K562 (cell line): ENCODE measurements at regions not wholly inside any gene's neighbourhood (a gene's known extent, or its start where the extent isn't known, plus 50 kb on each side); places are given as distances from the start of the nearest gene placed in this dataset.

Experiments
- ARNT ChIP-seq, 2 experiments: fragments of 450-650 bp; IDR thresholded peaks; 2 replicates each; pipeline ENCODE4 v1.6.1; 2016; ENCODE audit warnings: mild to moderate bottlenecking in 1 of 2
- EP400 ChIP-seq: fragments of 450-650 bp; IDR thresholded peaks from 2 replicates; pipeline ENCODE4 v1.6.1; 2017; ENCODE audit warnings: antibody characterized with exemption, mild to moderate bottlenecking, moderate library complexity
- EZH2 ChIP-seq: IDR thresholded peaks from 2 replicates; pipeline ENCODE4 v1.6.1; 2012; ENCODE audit warnings: low read depth, mild to moderate bottlenecking, inconsistent platforms, low read length, borderline replicate concordance
- FOSL1 ChIP-seq: fragments of 200-800 bp; sonication (Bioruptor generic); conservative IDR thresholded peaks from 2 replicates; pipeline ENCODE4 v1.6.1; 2016; ENCODE audit warnings: missing genetic modification characterization, missing compliant biosample characterization
- HNRNPK ChIP-seq: fragments of 200-400 bp; formaldehyde crosslinking; IDR thresholded peaks from one replicate; pipeline ENCODE4 v1.6.1; 2018; ENCODE audit warnings: mild to moderate bottlenecking, low read depth, low read length; ENCODE audit not compliant: poor library complexity, severe bottlenecking
- ZNF644 ChIP-seq: fragments of 200-800 bp; sonication (Bioruptor generic); IDR thresholded peaks from 2 replicates; pipeline ENCODE4 v1.6.1; 2016; ENCODE audit warnings: low read depth, missing genetic modification characterization, missing compliant biosample characterization
- TF ChIP-seq, protein P1 (sequence below): sonication (generic); formaldehyde crosslinking; IDR thresholded peaks from 2 replicates; pipeline ENCODE4 v1.8.0; 2022; ENCODE audit warnings: missing genetic modification reagents, mild to moderate bottlenecking, borderline replicate concordance

DNA sequence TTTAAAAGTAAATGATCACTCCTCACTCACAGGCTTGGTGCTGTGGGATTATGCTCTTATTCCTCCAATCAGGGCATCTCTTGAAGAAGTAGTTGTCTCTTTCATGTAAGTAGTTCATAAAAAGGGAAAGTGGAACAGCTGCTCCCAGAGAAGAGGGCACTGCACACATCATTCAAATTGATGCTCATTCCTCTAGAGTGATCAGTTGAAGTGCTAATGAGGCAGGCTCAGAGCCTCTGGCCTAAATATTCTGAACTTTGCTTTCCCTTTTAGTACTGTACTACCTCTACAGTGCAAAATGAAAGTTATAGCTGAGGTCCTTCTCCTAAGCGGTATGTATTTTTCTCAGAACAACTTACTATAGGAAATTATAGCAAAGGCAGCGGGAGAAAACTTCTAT is 1453.1 kb downstream of the ARAP2 start:
- TF ChIP-seq ARNT (IDR thresholded peaks at IDR 0.05) (no peak), EZH2 (no peak), EP400 (no peak), HNRNPK (no peak), FOSL1 (tag) (no peak), ZNF644 (tag) (no peak)
- TF ChIP-seq, protein P1, sequence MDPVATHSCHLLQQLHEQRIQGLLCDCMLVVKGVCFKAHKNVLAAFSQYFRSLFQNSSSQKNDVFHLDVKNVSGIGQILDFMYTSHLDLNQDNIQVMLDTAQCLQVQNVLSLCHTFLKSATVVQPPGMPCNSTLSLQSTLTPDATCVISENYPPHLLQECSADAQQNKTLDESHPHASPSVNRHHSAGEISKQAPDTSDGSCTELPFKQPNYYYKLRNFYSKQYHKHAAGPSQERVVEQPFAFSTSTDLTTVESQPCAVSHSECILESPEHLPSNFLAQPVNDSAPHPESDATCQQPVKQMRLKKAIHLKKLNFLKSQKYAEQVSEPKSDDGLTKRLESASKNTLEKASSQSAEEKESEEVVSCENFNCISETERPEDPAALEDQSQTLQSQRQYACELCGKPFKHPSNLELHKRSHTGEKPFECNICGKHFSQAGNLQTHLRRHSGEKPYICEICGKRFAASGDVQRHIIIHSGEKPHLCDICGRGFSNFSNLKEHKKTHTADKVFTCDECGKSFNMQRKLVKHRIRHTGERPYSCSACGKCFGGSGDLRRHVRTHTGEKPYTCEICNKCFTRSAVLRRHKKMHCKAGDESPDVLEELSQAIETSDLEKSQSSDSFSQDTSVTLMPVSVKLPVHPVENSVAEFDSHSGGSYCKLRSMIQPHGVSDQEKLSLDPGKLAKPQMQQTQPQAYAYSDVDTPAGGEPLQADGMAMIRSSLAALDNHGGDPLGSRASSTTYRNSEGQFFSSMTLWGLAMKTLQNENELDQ (CRISPR knock-in tag): no peak
